GM12865 (cell line): ENCODE measurements at regions not wholly inside any gene's neighbourhood (a gene's known extent, or its start where the extent isn't known, plus 50 kb on each side); places are given as distances from the start of the nearest gene placed in this dataset.

Experiments used
- DNase-seq: peaks from one replicate; pipeline ENCODE4 v3.0.0; 2010; ENCODE audit warnings: low read depth
- H3K4me3 ChIP-seq: 2 replicates; pipeline ENCODE4 v1.5.1; 2011; ENCODE audit warnings: mild to moderate bottlenecking, low read depth, low read length, control low read depth
- CTCF ChIP-seq: IDR thresholded peaks from 2 replicates; pipeline ENCODE4 v1.5.1; 2011; ENCODE audit warnings: low read length, control low read depth, low read depth, inconsistent platforms; ENCODE audit not compliant: insufficient read depth; ENCODE audit errors: missing control alignments

DNA sequence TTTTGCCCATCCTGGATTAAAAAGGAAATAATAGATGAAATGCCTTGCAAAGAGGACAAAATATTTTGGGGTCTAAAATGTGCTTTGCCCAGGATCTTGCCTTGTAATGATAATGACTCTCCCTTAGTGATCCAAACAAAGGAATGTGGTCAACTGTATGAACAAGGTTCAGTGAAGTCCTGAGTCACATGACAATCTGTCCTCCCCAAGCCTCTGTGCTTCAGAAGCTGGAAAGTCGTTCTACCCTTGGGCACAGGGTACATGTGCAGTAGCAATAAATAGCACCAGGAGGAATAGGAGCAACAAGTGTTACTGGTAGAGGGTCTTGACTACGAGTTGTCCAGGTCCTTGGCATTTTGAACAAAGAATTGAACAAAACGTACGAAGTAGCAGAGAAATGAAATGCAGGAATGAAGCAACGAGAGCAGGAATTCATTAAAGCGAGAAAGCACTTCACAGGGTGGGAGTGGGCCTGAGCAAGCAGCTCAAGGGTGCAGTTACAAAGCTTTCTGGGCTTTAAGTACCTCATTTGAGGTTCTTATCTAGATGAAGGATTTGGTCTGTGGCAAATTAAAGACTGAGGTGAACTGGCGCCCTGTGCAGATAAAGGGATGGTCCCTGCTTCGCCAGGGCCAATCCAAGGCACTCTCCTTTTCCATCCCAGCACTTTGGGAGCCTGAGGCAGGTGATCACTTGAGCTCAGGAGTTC lies 65.8 kb downstream of the RESF1 start:
- no peak overlapping the region for H3K4me3 ChIP-seq
- no peak for DNase-seq
- TF ChIP-seq CTCF: no peak

DNA sequence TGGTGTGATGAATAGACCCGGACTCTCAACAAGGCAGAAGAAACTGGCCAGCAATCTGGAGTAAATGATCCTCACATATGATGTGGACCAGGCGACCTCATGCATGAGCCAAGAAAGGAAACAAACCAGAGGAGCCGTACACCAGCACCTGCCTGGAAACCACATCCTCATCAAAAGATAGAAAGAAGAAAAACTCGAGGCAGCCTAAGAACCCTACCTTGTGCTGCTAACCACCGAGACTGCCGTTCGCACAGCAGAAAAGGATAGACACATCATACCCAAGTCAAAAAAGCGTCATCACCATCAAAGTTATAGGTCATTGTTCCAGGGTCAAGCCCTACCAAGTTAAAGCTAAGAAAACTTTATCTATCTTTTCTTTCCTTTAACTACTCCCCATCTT lies 66.7 kb downstream of the RESF1 start:
- no peak for TF ChIP-seq CTCF
- H3K4me3 ChIP-seq: no peak overlapping the region
- DNase-seq: peak; percentile 63

- H3K4me3 ChIP-seq: no peak overlapping the region
- DNase-seq: no peak
- no peak for TF ChIP-seq CTCF
Observed at GRCh38 chr12:32027684-32028365, 68.6 kb downstream of the RESF1 start.

GRCh38 chr12:32030151-32030550 lies 70.9 kb downstream of the RESF1 start:
- H3K4me3 ChIP-seq: no peak overlapping the region
- no peak for DNase-seq
- no peak for TF ChIP-seq CTCF

DNA sequence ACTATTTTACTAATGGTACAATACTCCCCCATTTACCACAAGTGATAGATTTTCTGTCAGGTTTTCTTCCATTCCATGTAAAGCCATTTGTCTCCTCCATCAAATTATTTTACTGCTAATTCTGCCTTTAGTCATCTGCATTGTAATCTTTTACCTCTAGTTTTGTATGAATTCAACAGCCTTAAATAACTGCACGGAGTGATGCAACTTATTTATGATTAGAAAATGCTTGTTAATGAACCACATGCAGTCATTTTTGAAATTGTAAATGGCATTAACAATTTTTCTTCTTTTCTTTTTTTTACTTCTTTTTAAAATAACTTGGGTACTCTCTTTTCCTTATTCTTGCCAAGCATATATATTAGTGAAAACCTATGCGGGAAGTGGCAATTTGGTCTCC lies 71.5 kb downstream of the RESF1 start:
- no peak for DNase-seq
- TF ChIP-seq CTCF: no peak
- no peak overlapping the region for H3K4me3 ChIP-seq

DNA sequence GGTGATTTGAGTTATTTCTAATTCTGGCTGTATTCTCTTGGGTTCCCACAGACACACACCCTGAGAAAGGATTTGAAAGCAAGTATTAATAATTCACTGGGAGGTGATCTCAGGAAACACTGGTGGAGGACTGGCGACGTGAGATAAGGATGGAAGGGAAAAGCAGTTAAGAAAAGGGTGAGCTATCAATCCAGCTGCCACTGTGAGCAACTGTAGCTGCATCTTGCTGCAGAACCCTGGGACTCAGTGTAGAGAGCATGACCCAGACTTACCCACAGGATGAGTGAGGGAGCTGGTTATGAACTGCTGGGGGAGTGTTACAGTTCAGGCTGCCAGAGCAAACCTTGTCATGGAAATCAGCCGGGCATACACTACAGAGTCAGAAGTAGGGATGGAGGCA lies 71.9 kb downstream of the RESF1 start:
- H3K4me3 ChIP-seq: no peak overlapping the region
- no peak for DNase-seq
- no peak for TF ChIP-seq CTCF
